Ascending aorta (tissue), 2 donors: ENCODE measurements at regions not wholly inside any gene's neighbourhood (a gene's known extent, or its start where the extent isn't known, plus 50 kb on each side); places are given as distances from the start of the nearest gene placed in this dataset.

Source experiments
- DNase-seq, 2 donors: peaks; one replicate each; pipeline ENCODE4 v3.0.0-alpha.2; 2019; ENCODE audit warnings: low spot score in 2 of 2
- H3K27ac ChIP-seq, 2 donors: fragments of 200-600 bp; sonication (generic); one replicate each; pipeline ENCODE4 v1.5.1; 2016 to 2017; ENCODE audit warnings: mild to moderate bottlenecking in 1 of 2
- H3K27me3 ChIP-seq: fragments of 200-600 bp; sonication (generic); one replicate; pipeline ENCODE4 v1.5.1; 2017
- H3K36me3 ChIP-seq, 2 donors: fragments of 200-600 bp; sonication (generic); one replicate each; pipeline ENCODE4 v1.5.1; 2016
- H3K4me1 ChIP-seq, 2 donors: fragments of 200-600 bp; sonication (generic); one replicate each; pipeline ENCODE4 v1.5.1; 2016 to 2017; ENCODE audit warnings: mild to moderate bottlenecking in 1 of 2
- H3K4me3 ChIP-seq, 2 donors: fragments of 200-600 bp; sonication (generic); one replicate each; pipeline ENCODE4 v1.5.1; 2016 to 2017; ENCODE audit warnings: mild to moderate bottlenecking in 1 of 2
- H3K9me3 ChIP-seq, 2 donors: fragments of 200-600 bp; sonication (generic); one replicate each; pipeline ENCODE4 v1.5.1; 2016
- intact Hi-C: fragments of 100-400 bp; cut with DNase I; formaldehyde crosslinking; loops from one replicate; pipeline ENCODE4 v1.15.1; 2023
- TF ChIP-seq, protein P1 (sequence below), 3 experiments: fragments of 200-600 bp in 2 of 3; fragments of 450-650 bp in 1 of 3; sonication (generic) in 2 of 3; IDR thresholded peaks; one replicate each; pipeline ENCODE4 v1.5.1; 2016 to 2019; ENCODE audit warnings: antibody characterized with exemption in 3 of 3, mild to moderate bottlenecking in 1 of 3, moderate library complexity in 1 of 3

DNA sequence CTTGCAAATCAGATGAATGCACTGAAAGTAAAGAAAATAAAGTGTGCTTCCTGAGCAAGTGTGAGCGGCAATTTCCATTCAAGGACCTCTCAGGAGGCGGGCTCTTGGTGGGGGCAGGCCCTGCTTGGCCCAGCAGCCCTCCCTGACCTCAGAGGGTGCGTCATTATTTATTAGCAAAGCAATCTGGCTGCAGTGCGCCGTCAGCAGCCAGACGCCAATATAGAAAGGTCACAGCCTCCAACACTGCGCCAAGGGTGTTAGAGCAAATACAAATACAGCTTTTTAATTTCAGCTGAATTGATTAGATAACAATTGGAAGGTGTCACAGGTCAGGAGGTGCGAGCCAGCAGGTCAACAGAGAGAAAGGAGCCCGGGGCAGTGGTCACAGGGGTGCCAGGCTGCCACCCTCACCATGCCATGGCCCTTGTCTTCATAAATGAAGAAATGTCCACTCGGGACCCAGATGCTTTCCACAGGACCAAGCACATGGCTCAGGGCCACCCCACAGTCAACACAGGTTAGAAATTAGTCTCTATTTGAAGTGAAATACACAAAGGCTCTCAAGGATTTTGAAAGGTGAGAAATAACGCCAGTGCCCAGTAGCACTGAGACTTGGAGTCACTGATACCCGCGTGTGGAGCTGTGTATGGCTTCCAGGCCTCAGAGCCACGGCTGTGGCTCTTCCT is 309.8 kb downstream of the IRX2 start:
- no peak overlapping the region for H3K27ac ChIP-seq
- H3K27me3 ChIP-seq = no peaks in the 10 kb centered on the region
- no peaks in the 10 kb centered on the region for H3K4me1 ChIP-seq
- TF ChIP-seq, protein P1, sequence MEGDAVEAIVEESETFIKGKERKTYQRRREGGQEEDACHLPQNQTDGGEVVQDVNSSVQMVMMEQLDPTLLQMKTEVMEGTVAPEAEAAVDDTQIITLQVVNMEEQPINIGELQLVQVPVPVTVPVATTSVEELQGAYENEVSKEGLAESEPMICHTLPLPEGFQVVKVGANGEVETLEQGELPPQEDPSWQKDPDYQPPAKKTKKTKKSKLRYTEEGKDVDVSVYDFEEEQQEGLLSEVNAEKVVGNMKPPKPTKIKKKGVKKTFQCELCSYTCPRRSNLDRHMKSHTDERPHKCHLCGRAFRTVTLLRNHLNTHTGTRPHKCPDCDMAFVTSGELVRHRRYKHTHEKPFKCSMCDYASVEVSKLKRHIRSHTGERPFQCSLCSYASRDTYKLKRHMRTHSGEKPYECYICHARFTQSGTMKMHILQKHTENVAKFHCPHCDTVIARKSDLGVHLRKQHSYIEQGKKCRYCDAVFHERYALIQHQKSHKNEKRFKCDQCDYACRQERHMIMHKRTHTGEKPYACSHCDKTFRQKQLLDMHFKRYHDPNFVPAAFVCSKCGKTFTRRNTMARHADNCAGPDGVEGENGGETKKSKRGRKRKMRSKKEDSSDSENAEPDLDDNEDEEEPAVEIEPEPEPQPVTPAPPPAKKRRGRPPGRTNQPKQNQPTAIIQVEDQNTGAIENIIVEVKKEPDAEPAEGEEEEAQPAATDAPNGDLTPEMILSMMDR (IDR thresholded peaks at IDR 0.05) = no peak
- no peaks in the 10 kb centered on the region for H3K9me3 ChIP-seq
- H3K4me3 ChIP-seq = no peak overlapping the region
- intact Hi-C loops = no loop called here
- no peaks in the 10 kb centered on the region for H3K36me3 ChIP-seq
- no peak for DNase-seq

DNA sequence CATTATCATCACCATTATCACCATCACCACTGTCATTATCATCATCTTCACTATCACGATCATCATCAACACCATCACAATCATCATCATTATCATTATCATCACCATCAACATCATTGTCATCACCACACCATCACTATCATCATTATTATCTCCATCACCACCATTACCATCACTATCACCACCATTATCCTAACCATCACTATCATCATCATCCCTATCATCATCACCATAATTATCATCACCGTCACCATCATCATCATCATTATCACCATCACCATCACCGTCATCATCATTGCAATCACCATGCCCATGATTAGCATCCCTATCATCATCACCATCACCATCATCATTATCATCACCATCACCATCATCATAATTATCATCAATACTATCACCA is 311.9 kb downstream of the IRX2 start:
- Histone ChIP-seq H3K4me3 (no peak overlapping the region), H3K27me3 (no peaks in the 10 kb centered on the region), H3K4me1 (no peaks in the 10 kb centered on the region), H3K36me3 (no peaks in the 10 kb centered on the region), H3K27ac (no peak overlapping the region), H3K9me3 (no peaks in the 10 kb centered on the region)
- TF ChIP-seq, protein P1 (IDR thresholded peaks at IDR 0.05) = no peak
- no peak for DNase-seq
- intact Hi-C loops = no loop called here

DNA sequence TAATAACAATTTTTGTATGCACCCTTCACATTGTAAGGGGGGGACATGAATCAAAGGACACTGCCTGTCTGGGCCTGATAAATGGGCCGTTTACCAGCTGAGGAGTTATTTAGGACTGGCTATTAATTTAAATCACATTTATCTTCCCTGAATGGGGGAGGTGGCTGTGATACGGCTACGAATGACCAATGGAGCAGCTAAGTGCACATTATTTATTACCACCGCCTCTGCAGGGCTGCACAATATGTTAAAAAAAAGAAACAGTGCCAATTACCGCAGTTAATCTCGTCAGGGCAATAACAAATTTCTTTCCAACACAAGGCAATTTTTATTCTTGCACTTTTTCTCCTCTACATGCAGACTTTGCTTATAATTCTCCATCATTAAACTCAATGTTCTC is 318.4 kb downstream of the IRX2 start:
- no peak overlapping the region for H3K27ac ChIP-seq
- TF ChIP-seq, protein P1 (IDR thresholded peaks at IDR 0.05) = no peak
- H3K4me1 ChIP-seq = no peaks in the 10 kb centered on the region
- H3K27me3 ChIP-seq = no peaks in the 10 kb centered on the region
- no peaks in the 10 kb centered on the region for H3K9me3 ChIP-seq
- intact Hi-C loops = no loop called here
- no peak for DNase-seq
- H3K36me3 ChIP-seq = no peaks in the 10 kb centered on the region
- H3K4me3 ChIP-seq = no peak overlapping the region

DNA sequence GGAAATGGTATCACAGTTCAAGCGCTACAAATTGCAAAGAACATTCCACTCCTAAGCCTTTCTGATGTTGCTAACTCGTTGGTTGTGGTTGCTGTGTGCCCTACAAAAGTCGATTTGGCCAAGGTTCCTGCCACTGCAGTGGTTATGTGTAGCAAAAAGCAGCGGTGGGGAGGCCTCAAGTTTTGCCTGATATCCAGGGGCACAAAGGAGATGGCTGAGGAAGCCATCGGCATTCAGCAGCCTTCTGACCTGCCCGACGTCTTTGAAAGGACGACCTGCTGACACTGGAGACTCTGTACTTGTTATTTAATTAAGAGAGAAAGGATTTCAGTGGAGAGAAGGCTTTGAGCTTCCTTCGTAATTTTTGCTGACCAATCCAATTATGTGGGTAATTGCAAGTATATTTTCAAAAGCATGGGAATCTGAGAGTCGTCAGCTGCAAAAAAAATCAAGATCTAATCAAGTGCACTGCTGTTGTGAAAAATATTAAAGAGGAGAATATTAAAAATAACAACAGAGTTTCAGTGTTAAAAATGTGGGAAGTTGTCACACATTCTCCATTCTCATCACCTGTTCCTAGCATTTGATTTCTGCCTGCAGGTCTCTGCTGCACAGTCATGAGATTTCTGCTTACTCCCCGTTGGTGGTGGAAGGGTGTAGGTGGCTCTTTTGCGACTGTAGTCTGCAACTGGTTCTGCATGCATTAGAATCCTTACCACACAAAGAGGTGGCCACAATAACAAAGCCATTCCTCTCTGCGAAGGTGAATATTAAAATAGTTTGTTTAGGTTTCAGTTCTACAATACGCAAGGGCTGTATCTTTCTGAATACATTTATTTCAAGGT is 319.2 kb downstream of the IRX2 start:
- Histone ChIP-seq H3K4me1 (no peaks in the 10 kb centered on the region), H3K27ac (no peak overlapping the region), H3K4me3 (no peak overlapping the region), H3K27me3 (no peaks in the 10 kb centered on the region), H3K9me3 (no peaks in the 10 kb centered on the region), H3K36me3 (no peaks in the 10 kb centered on the region)
- no peak for DNase-seq
- TF ChIP-seq, protein P1 (IDR thresholded peaks at IDR 0.05) = no peak
- intact Hi-C loops = no loop called here

DNA sequence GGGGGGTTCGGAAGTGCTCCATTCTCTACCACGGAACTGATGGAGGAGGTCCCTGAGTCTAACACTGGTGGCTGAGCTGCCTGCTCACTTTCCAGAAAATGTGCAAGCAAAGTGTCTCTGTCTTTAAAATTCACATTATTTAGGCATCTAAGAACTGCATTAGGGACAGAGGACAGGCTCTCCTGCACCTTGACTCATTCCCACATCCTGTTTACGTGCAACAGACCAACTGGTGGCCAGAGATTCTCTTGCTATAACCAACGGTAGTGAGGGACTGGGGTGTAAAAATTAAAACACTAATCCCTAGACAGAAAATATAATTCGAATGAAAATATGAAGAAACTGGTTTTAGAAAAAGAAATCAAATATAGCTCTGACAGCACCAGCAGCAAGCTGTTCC is 320.9 kb downstream of the IRX2 start:
- intact Hi-C loops = no loop called here
- TF ChIP-seq, protein P1 (IDR thresholded peaks at IDR 0.05) = no peak

More for the DNA sequence above, 320.9 kb downstream of the IRX2 start:
- H3K36me3 ChIP-seq = no peaks in the 10 kb centered on the region
- no peaks in the 10 kb centered on the region for H3K4me1 ChIP-seq
- no peak overlapping the region for H3K27ac ChIP-seq
- H3K4me3 ChIP-seq = no peak overlapping the region
- H3K9me3 ChIP-seq = no peaks in the 10 kb centered on the region
- DNase-seq = no peak
- H3K27me3 ChIP-seq = no peaks in the 10 kb centered on the region
